Aorta (tissue), 5 donors: ENCODE measurements at regions not wholly inside any gene's neighbourhood (a gene's known extent, or its start where the extent isn't known, plus 50 kb on each side); places are given as distances from the start of the nearest gene placed in this dataset.

Experiments used
- ATAC-seq: fragments of 200-7000 bp; cut with Tn5 transposase; one replicate; pipeline ENCODE4 v1.9.1; 2022; ENCODE audit warnings: moderate library complexity; ENCODE audit not compliant: low FRiP score
- DNase-seq, 2 donors: peaks; one replicate each; pipeline ENCODE4 v3.0.0-alpha.2; 2020
- H3K27ac ChIP-seq, 2 donors: one replicate each; pipeline ENCODE4 v1.5.1; 2013; ENCODE audit warnings: low read length in 2 of 2, mild to moderate bottlenecking in 2 of 2, moderate library complexity in 2 of 2, control low read depth in 1 of 2, inconsistent platforms in 1 of 2, low read depth in 1 of 2
- H3K27me3 ChIP-seq, 2 donors: one replicate each; pipeline ENCODE4 v1.6.1; 2013; ENCODE audit warnings: control low read depth in 1 of 2, low read length in 1 of 2, mild to moderate bottlenecking in 1 of 2, moderate library complexity in 1 of 2; ENCODE audit not compliant: insufficient read depth in 2 of 2, control insufficient read depth in 1 of 2
- H3K36me3 ChIP-seq, 2 donors: one replicate each; pipeline ENCODE4 v1.6.1; 2013; ENCODE audit warnings: control low read depth in 1 of 2, low read length in 1 of 2, mild to moderate bottlenecking in 1 of 2; ENCODE audit not compliant: insufficient read depth in 2 of 2, control insufficient read depth in 1 of 2
- H3K4me1 ChIP-seq, 2 donors: one replicate each; pipeline ENCODE4 v1.6.1; 2013; ENCODE audit warnings: low read length in 2 of 2, control low read depth in 1 of 2, mild to moderate bottlenecking in 1 of 2, moderate library complexity in 1 of 2; ENCODE audit not compliant: insufficient read depth in 2 of 2, control insufficient read depth in 1 of 2
- H3K4me3 ChIP-seq, 2 donors: one replicate each; pipeline ENCODE4 v1.5.1; 2013; ENCODE audit warnings: low read length in 2 of 2, control low read depth in 1 of 2, mild to moderate bottlenecking in 1 of 2
- H3K9me3 ChIP-seq: one replicate; pipeline ENCODE4 v1.6.1; 2013; ENCODE audit warnings: mild to moderate bottlenecking, low read length; ENCODE audit not compliant: control insufficient read depth
- WGBS, 2 donors: extraction: QIAGEN DNeasy Blood & Tissue Kit; methylation state at CpG; one replicate each; pipeline ENCODE4 v1.1.7; 2013; 5-methylcytosine and 5-hydroxymethylcytosine counted together
- intact Hi-C, 2 donors: fragments of 100-400 bp; cut with DNase I; formaldehyde crosslinking; loops; one replicate each; pipeline versions ENCODE4 v1.14.2 to v1.15.0; 2022
- donor health status: healthy with polysubstance abuse.
- donor health status: Bipolar disorder and iron deficiency.
- donor health status: DM: no; HTN: no; CAD: no.
- donor health status: DM: no; HTN: no; CAD: no.
- donor health status: DM: yes; HTN: yes; CAD: no.

DNA sequence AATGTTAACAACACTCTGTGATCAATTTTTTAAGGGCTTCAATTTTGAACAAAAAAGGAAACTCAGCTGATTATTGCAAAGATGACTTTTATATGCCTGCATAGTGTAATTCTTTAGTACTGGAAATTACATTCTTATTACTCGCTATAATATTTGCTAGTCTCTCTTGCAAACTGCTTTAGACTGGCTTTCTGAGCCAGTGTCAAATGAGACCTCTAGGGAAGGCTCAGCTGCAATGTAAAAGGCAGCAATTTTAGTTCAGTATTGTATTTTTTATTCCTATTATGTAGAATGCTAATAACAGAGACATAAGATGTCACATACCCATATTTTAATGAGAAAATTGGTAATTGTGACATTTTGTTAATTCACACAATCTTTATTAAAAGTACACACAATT lies 338.1 kb upstream of the LYPLAL1 start:
- no peak for ATAC-seq
- H3K27ac ChIP-seq: no peak overlapping the region

DNA sequence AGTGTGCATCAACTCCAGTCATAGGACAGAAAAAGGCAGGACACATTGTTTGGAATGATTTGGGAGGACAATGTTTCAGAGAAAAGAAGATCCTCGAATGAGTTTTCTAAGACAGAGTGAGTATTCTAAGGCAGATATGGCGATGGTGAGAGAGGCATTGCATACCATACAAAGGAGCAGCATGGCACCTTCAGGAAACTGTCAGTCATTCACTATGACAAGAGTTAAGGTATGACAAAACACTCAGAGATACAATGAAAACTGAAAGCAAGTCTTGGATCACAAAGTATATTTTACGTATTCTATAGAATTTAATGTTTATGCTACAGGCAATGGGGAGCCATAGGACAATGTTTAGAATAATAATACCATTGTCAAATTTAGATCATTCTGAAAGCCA lies 337.4 kb upstream of the LYPLAL1 start:
- DNase-seq (no peak), ATAC-seq (no peak)
- H3K36me3 ChIP-seq: no peaks in the 10 kb centered on the region
- no peak overlapping the region for H3K4me3 ChIP-seq
- no peaks in the 10 kb centered on the region for H3K4me1 ChIP-seq
- H3K27ac ChIP-seq: no peak overlapping the region
- WGBS, 2 donors: 93 to 96% methylated on average over 3 of the region's 3 CpGs
- no peaks in the 10 kb centered on the region for H3K9me3 ChIP-seq
- intact Hi-C loops: no loop called here
- H3K27me3 ChIP-seq: no peaks in the 10 kb centered on the region

More for the DNA sequence above, 338.1 kb upstream of the LYPLAL1 start:
- no peak for DNase-seq
- WGBS, 2 donors: 97% methylated on average over 1 of the region's 1 CpG
- no peak overlapping the region for H3K4me3 ChIP-seq
- no peaks in the 10 kb centered on the region for H3K36me3 ChIP-seq
- no peaks in the 10 kb centered on the region for H3K27me3 ChIP-seq
- H3K4me1 ChIP-seq: no peaks in the 10 kb centered on the region
- no peaks in the 10 kb centered on the region for H3K9me3 ChIP-seq
- intact Hi-C loops: no loop called here

DNA sequence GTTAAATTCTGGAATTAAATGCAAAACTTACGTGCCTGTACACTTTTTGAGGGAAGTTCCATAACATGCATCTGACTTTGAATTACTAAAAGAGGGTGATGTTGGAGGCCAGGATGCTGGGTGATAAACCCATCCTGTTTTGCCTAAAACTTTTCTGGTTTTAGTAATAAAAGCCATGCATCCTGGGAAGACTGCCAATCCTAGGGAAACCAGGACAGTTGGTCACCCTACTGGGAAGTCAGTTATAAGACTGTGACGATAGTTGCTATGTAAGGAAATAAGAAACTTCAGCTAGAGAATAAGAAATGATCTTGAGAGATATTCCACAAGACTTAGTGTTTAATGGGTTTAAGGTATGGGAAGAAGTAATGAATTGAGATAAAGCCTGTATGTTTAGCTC lies 336.6 kb upstream of the LYPLAL1 start:
- intact Hi-C loops: no loop called here
- Histone ChIP-seq H3K27me3 (no peaks in the 10 kb centered on the region), H3K4me1 (no peaks in the 10 kb centered on the region), H3K36me3 (no peaks in the 10 kb centered on the region), H3K9me3 (no peaks in the 10 kb centered on the region), H3K4me3 (no peak overlapping the region), H3K27ac (no peak overlapping the region)
- WGBS, 2 donors: 90 to 97% methylated on average over 2 of the region's 2 CpGs
- ATAC-seq (no peak), DNase-seq (no peak)

- DNase-seq (no peak), ATAC-seq (no peak)
- Histone ChIP-seq H3K27ac (no peak overlapping the region), H3K36me3 (no peaks in the 10 kb centered on the region), H3K4me1 (no peaks in the 10 kb centered on the region), H3K9me3 (no peaks in the 10 kb centered on the region), H3K4me3 (no peak overlapping the region), H3K27me3 (no peaks in the 10 kb centered on the region)
- WGBS, 2 donors: 89 to 94% methylated on average over 1 of the region's 1 CpG
- intact Hi-C loops: no loop called here
Measured at GRCh38 chr1:218845589-218845988, 328.1 kb upstream of the LYPLAL1 start.

- DNase-seq: no peak
- no peak overlapping the region for H3K4me3 ChIP-seq
- no peak overlapping the region for H3K27ac ChIP-seq
- intact Hi-C loops: no loop called here
- 96% methylated on average over 4 of the region's 4 CpGs for WGBS, 2 donors
- no peaks in the 10 kb centered on the region for H3K9me3 ChIP-seq
- no peak for ATAC-seq
- no peaks in the 10 kb centered on the region for H3K36me3 ChIP-seq
- no peaks in the 10 kb centered on the region for H3K27me3 ChIP-seq
- no peaks in the 10 kb centered on the region for H3K4me1 ChIP-seq
Measured at GRCh38 chr1:218846181-218846580, 327.5 kb upstream of the LYPLAL1 start.

GRCh38 chr1:218847089-218847768 lies 326.4 kb upstream of the LYPLAL1 start:
- Histone ChIP-seq H3K27me3 (no peaks in the 10 kb centered on the region), H3K27ac (no peak overlapping the region), H3K4me1 (no peaks in the 10 kb centered on the region), H3K36me3 (no peaks in the 10 kb centered on the region), H3K4me3 (no peak overlapping the region), H3K9me3 (no peaks in the 10 kb centered on the region)
- ATAC-seq: no peak
- WGBS, 2 donors: 92 to 95% methylated on average over 3 of the region's 3 CpGs
- intact Hi-C loops: no loop called here
- DNase-seq: no peak

- H3K4me1 ChIP-seq: no peaks in the 10 kb centered on the region
- H3K9me3 ChIP-seq: no peaks in the 10 kb centered on the region
- ATAC-seq (no peak), DNase-seq (no peak)
- WGBS, 2 donors: 64 to 68% methylated on average over 1 of the region's 1 CpG
- no peak overlapping the region for H3K27ac ChIP-seq
- H3K4me3 ChIP-seq: no peak overlapping the region
- H3K27me3 ChIP-seq: no peaks in the 10 kb centered on the region
- no peaks in the 10 kb centered on the region for H3K36me3 ChIP-seq
- intact Hi-C loops: no loop called here
Measured at GRCh38 chr1:218848009-218848408, 325.7 kb upstream of the LYPLAL1 start.

DNA sequence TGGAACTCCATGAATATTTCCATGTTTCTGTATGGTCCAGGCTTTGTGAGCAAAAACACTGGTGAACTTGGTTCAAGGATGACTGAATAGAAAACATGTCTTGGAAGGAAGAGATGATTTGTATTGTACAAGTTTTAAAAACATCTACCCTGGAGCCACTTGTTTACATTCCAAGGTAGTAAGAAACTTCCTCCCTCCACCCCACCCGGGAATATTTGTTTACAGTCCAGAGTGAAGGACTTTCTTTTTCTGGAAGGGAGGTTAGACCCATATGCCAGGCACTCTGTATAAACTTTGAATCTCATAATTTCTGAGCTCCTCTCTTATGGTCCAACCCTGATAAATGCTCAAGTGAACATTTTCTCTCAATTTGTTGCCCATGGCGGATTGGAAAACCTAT lies 323.3 kb upstream of the LYPLAL1 start:
- intact Hi-C loops: no loop called here
- DNase-seq: no peak

DNA sequence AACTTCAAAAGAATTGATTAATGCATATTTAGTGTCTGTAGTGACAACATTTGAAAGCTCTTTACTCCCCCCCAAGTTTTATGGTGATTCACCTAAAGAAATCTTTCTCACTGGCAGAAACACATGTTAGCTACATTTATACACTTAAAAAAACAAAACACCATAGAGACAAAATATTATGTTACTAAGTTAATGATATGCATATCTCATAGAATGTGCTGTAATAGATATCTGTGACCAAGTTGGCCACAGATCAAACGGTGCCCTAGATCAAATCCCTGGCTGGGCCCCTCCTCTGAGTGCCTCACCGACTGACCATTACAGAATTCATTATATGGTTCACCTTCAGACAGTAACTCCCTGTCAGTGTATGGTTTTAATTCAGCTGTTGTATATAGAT lies 322.1 kb upstream of the LYPLAL1 start:
- H3K27ac ChIP-seq: no peak overlapping the region
- no peak for ATAC-seq

More for the DNA sequence above, 323.3 kb upstream of the LYPLAL1 start:
- Histone ChIP-seq H3K27me3 (no peaks in the 10 kb centered on the region), H3K9me3 (no peaks in the 10 kb centered on the region), H3K36me3 (no peaks in the 10 kb centered on the region), H3K27ac (no peak overlapping the region), H3K4me3 (no peak overlapping the region), H3K4me1 (no peaks in the 10 kb centered on the region)
- no peak for ATAC-seq
- 77% methylated on average over 2 of the region's 2 CpGs for WGBS, 2 donors

More for the DNA sequence above, 322.1 kb upstream of the LYPLAL1 start:
- intact Hi-C loops: no loop called here
- no peak for DNase-seq
- WGBS, 2 donors: 71 to 74% methylated on average over 2 of the region's 2 CpGs
- Histone ChIP-seq H3K9me3 (no peaks in the 10 kb centered on the region), H3K4me3 (no peak overlapping the region), H3K4me1 (no peaks in the 10 kb centered on the region), H3K27me3 (no peaks in the 10 kb centered on the region), H3K36me3 (no peaks in the 10 kb centered on the region)
